RWPE1 (cell line): ENCODE measurements at regions not wholly inside any gene's neighbourhood (a gene's known extent, or its start where the extent isn't known, plus 50 kb on each side); places are given as distances from the start of the nearest gene placed in this dataset.

ENCODE experiments used
- CTCF ChIA-PET: fragments of 350-600 bp; sonication (Branson Sonifier 250); formaldehyde crosslinking; extraction: SDS; loops from one replicate; lab custom pipeline; 2021; lab: Yijun Ruan, JAX
- POLR2A ChIA-PET: fragments of 400-600 bp; formaldehyde crosslinking; extraction: SDS; loops from one replicate; lab custom pipeline; 2020; ENCODE audit warnings: antibody characterized with exemption; ENCODE audit not compliant: low non-redundant PET; lab: Yijun Ruan, JAX
- DNase-seq: peaks from one replicate; pipeline ENCODE4 v3.0.0; 2012; ENCODE audit warnings: low spot score
- H3K27ac ChIP-seq: fragments of 450-650 bp; 2 replicates; pipeline ENCODE4 v1.5.1; 2017
- TF ChIP-seq, protein P1 (sequence below): fragments of 450-650 bp; conservative IDR thresholded peaks from 2 replicates; pipeline ENCODE4 v1.5.1; 2017; ENCODE audit warnings: low read depth, mild to moderate bottlenecking

GRCh38 chr20:7693761-7694160 lies 246.5 kb downstream of the HAO1 start:
- POLR2A ChIA-PET: no interaction called here
- no peak for DNase-seq
- TF ChIP-seq, protein P1, sequence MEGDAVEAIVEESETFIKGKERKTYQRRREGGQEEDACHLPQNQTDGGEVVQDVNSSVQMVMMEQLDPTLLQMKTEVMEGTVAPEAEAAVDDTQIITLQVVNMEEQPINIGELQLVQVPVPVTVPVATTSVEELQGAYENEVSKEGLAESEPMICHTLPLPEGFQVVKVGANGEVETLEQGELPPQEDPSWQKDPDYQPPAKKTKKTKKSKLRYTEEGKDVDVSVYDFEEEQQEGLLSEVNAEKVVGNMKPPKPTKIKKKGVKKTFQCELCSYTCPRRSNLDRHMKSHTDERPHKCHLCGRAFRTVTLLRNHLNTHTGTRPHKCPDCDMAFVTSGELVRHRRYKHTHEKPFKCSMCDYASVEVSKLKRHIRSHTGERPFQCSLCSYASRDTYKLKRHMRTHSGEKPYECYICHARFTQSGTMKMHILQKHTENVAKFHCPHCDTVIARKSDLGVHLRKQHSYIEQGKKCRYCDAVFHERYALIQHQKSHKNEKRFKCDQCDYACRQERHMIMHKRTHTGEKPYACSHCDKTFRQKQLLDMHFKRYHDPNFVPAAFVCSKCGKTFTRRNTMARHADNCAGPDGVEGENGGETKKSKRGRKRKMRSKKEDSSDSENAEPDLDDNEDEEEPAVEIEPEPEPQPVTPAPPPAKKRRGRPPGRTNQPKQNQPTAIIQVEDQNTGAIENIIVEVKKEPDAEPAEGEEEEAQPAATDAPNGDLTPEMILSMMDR: no peak
- H3K27ac ChIP-seq: no peak overlapping the region
- CTCF ChIA-PET: interaction anchor here (0.6 kb wide), 1 partner anchor 895 kb away, joined by 3 read pairs; no protein-coding TSS in a partner anchor

DNA sequence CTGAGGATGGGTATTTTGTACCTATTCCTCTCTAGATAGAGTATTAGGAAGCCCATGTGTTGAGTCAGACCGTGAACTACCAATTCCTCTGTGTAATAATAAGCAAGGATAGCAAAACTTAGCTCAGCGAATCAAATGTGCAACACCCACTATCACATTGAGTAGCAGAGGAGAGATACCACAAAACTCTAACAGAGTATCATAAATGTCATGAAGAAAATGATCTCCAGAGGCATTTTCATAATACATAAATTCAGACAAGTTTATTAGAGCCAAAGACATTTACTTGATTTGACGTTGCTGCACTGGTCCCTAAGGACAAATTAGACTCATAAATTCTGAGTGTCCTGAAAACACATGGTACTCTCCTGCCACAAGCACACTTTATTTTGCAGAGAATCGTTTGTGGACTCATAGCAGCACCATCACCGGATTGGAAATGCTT lies 245.2 kb downstream of the HAO1 start:
- TF ChIP-seq, protein P1: no peak
- POLR2A ChIA-PET: no interaction called here
- no peak overlapping the region for H3K27ac ChIP-seq
- CTCF ChIA-PET: interaction anchor here (0.5 kb wide), 1 partner anchor 27 kb away, joined by 3 read pairs; no protein-coding TSS in a partner anchor
- no peak for DNase-seq

DNA sequence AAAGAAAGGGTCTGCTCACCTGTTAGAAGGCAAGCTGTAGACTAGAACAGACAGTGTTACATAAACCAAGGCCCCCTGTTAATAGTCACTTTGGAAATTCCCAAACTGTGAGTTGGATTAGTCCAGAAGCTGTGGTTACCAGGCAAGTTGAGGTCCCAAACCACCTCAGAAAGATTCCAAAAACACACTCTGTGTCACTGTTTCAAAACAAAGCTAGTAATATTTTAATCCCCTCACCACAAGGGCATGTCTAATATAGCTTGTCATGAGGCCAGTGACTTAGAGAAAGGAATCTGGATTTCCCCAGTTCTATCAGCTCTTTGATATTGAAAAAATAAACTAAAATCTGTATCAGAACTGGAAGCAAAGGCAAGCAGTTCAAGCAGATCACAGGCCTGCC lies 244.6 kb downstream of the HAO1 start:
- POLR2A ChIA-PET: no interaction called here

DNA sequence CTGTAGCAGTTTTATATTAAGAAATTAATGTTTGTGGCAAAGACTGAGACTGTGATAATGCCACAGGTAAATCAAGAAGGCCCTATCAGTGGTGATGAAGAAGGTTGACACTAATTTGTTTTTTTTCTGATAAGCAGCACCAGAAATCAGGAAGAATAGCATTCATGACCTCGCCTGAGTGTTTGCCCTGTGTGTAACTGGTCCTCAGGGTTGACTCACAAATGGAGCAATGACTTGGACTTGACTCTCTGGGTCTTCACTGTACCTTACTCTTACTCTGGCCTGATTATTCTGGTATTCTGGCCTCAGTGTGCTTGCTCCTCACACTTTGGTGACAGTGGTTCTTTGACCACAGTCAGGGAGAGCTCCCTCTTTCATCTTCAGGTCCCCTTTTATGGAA lies 243.9 kb downstream of the HAO1 start:
- CTCF ChIA-PET: interaction anchor here (0.7 kb wide), 1 partner anchor 495 kb away, joined by 3 read pairs; no protein-coding TSS in a partner anchor
- POLR2A ChIA-PET: no interaction called here
- peak; percentile 5 for DNase-seq
- H3K27ac ChIP-seq: no peak overlapping the region
- TF ChIP-seq, protein P1: no peak

More for the DNA sequence above, 244.6 kb downstream of the HAO1 start:
- TF ChIP-seq, protein P1: no peak
- CTCF ChIA-PET: interaction anchor here (0.7 kb wide), 1 partner anchor 495 kb away, joined by 3 read pairs; no protein-coding TSS in a partner anchor
- DNase-seq: no peak
- H3K27ac ChIP-seq: no peak overlapping the region

GRCh38 chr20:7702141-7702540 lies 238.1 kb downstream of the HAO1 start:
- ChIA-PET CTCF (no interaction called here), POLR2A (no interaction called here)
- DNase-seq: no peak
- TF ChIP-seq, protein P1: no peak
- H3K27ac ChIP-seq: no peak overlapping the region

- TF ChIP-seq, protein P1: no peak
- ChIA-PET CTCF (no interaction called here), POLR2A (no interaction called here)
- H3K27ac ChIP-seq: no peak overlapping the region
- DNase-seq: no peak
Observed at GRCh38 chr20:7703551-7703961, 236.7 kb downstream of the HAO1 start.
